Epithelial cell of proximal tubule (primary cell): ENCODE measurements at regions not wholly inside any gene's neighbourhood (a gene's known extent, or its start where the extent isn't known, plus 50 kb on each side); places are given as distances from the start of the nearest gene placed in this dataset.

Experiments used
- DNase-seq: peaks from one replicate; pipeline ENCODE4 v3.0.0-alpha.2; 2011; ENCODE audit warnings: low read depth
- H3K4me3 ChIP-seq: 2 replicates; pipeline ENCODE4 v1.5.1; 2011; ENCODE audit warnings: low read depth, mild to moderate bottlenecking, low read length
- CTCF ChIP-seq: conservative IDR thresholded peaks from 2 replicates; pipeline ENCODE4 v1.5.1; 2012; ENCODE audit warnings: low read depth, mild to moderate bottlenecking, low read length

- no peak for TF ChIP-seq CTCF
- no peak for DNase-seq
- no peak overlapping the region for H3K4me3 ChIP-seq
These were observed 84.4 kb upstream of the KCNMB2 start for GRCh38 chr3:178451799-178452198.

GRCh38 chr3:178454726-178455125 lies 81.5 kb upstream of the KCNMB2 start:
- no peak for TF ChIP-seq CTCF
- no peak overlapping the region for H3K4me3 ChIP-seq
- DNase-seq, result no peak

- H3K4me3 ChIP-seq, result no peak overlapping the region
- no peak for TF ChIP-seq CTCF
- no peak for DNase-seq
These were observed 81.0 kb upstream of the KCNMB2 start for GRCh38 chr3:178455226-178455625.

GRCh38 chr3:178455946-178456345 lies 80.3 kb upstream of the KCNMB2 start:
- no peak overlapping the region for H3K4me3 ChIP-seq
- TF ChIP-seq CTCF, result no peak
- no peak for DNase-seq

- no peak overlapping the region for H3K4me3 ChIP-seq
- TF ChIP-seq CTCF, result no peak
- no peak for DNase-seq
These were observed 79.5 kb upstream of the KCNMB2 start for GRCh38 chr3:178456621-178457285.

- no peak for TF ChIP-seq CTCF
- no peak overlapping the region for H3K4me3 ChIP-seq
- no peak for DNase-seq
These were observed 78.7 kb upstream of the KCNMB2 start for GRCh38 chr3:178457511-178457910.

GRCh38 chr3:178458313-178459037 lies 77.8 kb upstream of the KCNMB2 start:
- no peak for TF ChIP-seq CTCF
- no peak overlapping the region for H3K4me3 ChIP-seq
- no peak for DNase-seq
